ENCODE measurements at regions not wholly inside any gene's neighbourhood (a gene's known extent, or its start where the extent isn't known, plus 50 kb on each side); places are given as distances from the start of the nearest gene placed in this dataset.

- TF ChIP-seq ZFX (IDR thresholded peaks at IDR 0.05) (no peak), CTCF (conservative IDR thresholded peaks at IDR 0.05) (no peak)
- H3K27ac ChIP-seq = no peak overlapping the region
These were observed 197.9 kb downstream of the IRF8 start for GRCh38 chr16:86096850-86097249.

GRCh38 chr16:86099326-86099725, 200.4 kb downstream of the IRF8 start:
- TF ChIP-seq ZFX (IDR thresholded peaks at IDR 0.05) (no peak), CTCF (conservative IDR thresholded peaks at IDR 0.05) (no peak)
- no peak overlapping the region for H3K27ac ChIP-seq

GRCh38 chr16:86100205-86101136, 201.5 kb downstream of the IRF8 start:
- TF ChIP-seq ZFX (IDR thresholded peaks at IDR 0.05) (no peak), CTCF (conservative IDR thresholded peaks at IDR 0.05) (no peak)
- H3K27ac ChIP-seq = no peak overlapping the region

GRCh38 chr16:86101137-86101896, 202.4 kb downstream of the IRF8 start:
- no peak overlapping the region for H3K27ac ChIP-seq

GRCh38 chr16:86101897-86102157, 202.9 kb downstream of the IRF8 start:
- TF ChIP-seq ZFX (IDR thresholded peaks at IDR 0.05) = no peak
- TF ChIP-seq CTCF (conservative IDR thresholded peaks at IDR 0.05) = no peak
- H3K27ac ChIP-seq = no peak overlapping the region

More at GRCh38 chr16:86101137-86101896, 202.4 kb downstream of the IRF8 start:
- TF ChIP-seq ZFX (IDR thresholded peaks at IDR 0.05) = no peak
- no peak for TF ChIP-seq CTCF (conservative IDR thresholded peaks at IDR 0.05)

GRCh38 chr16:86103320-86103719, 204.4 kb downstream of the IRF8 start:
- H3K27ac ChIP-seq = no peak overlapping the region
- TF ChIP-seq ZFX (IDR thresholded peaks at IDR 0.05) (no peak), CTCF (conservative IDR thresholded peaks at IDR 0.05) (no peak)

GRCh38 chr16:86104537-86105048, 205.6 kb downstream of the IRF8 start:
- no peak for TF ChIP-seq ZFX (IDR thresholded peaks at IDR 0.05)
- TF ChIP-seq CTCF (conservative IDR thresholded peaks at IDR 0.05) = no peak
- no peak overlapping the region for H3K27ac ChIP-seq

Data from C4-2B (cell line).